Activated CD8-positive, alpha-beta T cell treated with anti-CD3 and anti-CD28 coated beads, Interleukin-2, amount 10 ng/mL, durations not matched to agents 7 days and 5 days (primary cell): ENCODE measurements at regions not wholly inside any gene's neighbourhood (a gene's known extent, or its start where the extent isn't known, plus 50 kb on each side); places are given as distances from the start of the nearest gene placed in this dataset.

ENCODE experiments used
- ATAC-seq: fragments of 150-1000 bp; cut with Tn5 transposase; one replicate; pipeline ENCODE4 v1.10.0; 2021; ENCODE audit warnings: moderate library complexity
- CTCF ChIA-PET: fragments of 350-600 bp; sonication (Branson Sonifier 250); formaldehyde crosslinking; loops from one replicate; lab custom pipeline; 2021; ENCODE audit warnings: antibody characterized with exemption; lab: Charles Lee
- POLR2A ChIA-PET: fragments of 350-600 bp; sonication (Branson Sonifier 250); formaldehyde crosslinking; loops from one replicate; lab custom pipeline; 2021; ENCODE audit warnings: antibody characterized with exemption; lab: Charles Lee
- DNase-seq: peaks from one replicate; pipeline ENCODE4 v3.0.0-alpha.2; 2020
- H3K27ac Mint-ChIP-seq: one replicate; pipeline ENCODE4 v1.8.0; 2021; ENCODE audit warnings: mild to moderate bottlenecking, mixed read lengths
- H3K27me3 Mint-ChIP-seq: one replicate; pipeline ENCODE4 v1.8.0; 2021; ENCODE audit warnings: low read depth, mixed read lengths
- H3K36me3 Mint-ChIP-seq: one replicate; pipeline ENCODE4 v1.8.0; 2021; ENCODE audit warnings: low read depth, mixed read lengths
- H3K4me1 Mint-ChIP-seq: one replicate; pipeline ENCODE4 v1.8.0; 2021; ENCODE audit warnings: low read depth, mixed read lengths
- H3K4me3 Mint-ChIP-seq: one replicate; pipeline ENCODE4 v1.8.0; 2021; ENCODE audit warnings: mild to moderate bottlenecking, mixed read lengths
- H3K9me3 Mint-ChIP-seq: one replicate; pipeline ENCODE4 v1.8.0; 2022; ENCODE audit warnings: mixed read lengths; ENCODE audit not compliant: insufficient read depth

DNA sequence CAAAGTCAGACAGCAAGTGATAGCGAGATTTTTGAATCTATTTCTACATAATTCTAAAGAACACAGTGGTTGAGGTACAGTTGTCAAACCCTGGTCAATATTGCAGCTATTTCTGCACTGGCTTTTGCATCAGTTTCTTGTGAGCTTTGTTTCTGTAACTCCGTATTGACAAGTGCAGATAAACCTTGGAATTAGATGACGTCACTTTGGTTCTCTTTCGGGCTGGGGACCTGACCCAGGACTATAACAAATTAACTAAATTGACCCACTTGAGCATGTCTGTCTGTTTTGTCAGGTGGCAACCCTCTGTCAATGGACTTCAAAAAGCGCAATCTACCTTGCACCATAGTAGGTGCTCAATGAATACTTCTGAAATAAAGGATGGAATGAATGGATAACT lies 418.4 kb upstream of the SGCD start:
- H3K4me3 Mint-ChIP-seq, result no peak overlapping the region
- peaks cover 3% of the 10 kb centered on the region for H3K27me3 Mint-ChIP-seq
- H3K36me3 Mint-ChIP-seq, result no peaks in the 10 kb centered on the region
- no peak for DNase-seq
- no peak overlapping the region for H3K27ac Mint-ChIP-seq
- H3K4me1 Mint-ChIP-seq, result no peaks in the 10 kb centered on the region
- ChIA-PET POLR2A (no interaction called here), CTCF (no interaction called here)
- no peaks in the 10 kb centered on the region for H3K9me3 Mint-ChIP-seq
- no peak for ATAC-seq

DNA sequence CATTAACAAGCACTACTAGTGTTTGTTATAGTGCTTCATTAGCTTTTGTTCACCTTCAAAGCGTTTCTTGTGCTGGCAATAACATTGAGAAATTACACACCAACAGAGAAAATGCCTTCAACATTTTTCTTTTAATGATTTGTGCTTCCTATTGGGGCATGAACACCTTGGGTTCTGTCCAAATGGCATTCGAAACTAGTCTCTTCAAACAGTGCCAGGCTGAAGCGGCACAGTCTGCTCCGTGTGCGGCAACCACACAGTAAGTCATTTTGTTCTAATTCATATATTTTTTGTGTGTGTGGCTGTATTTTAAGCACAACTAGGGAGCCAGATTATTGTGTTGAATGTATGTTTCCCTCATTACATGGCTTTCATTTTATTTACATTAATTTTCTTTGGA lies 414.7 kb upstream of the SGCD start:
- Mint-ChIP-seq H3K36me3 (no peaks in the 10 kb centered on the region), H3K9me3 (no peaks in the 10 kb centered on the region), H3K27ac (no peak overlapping the region), H3K4me3 (no peak overlapping the region), H3K27me3 (peaks cover 3% of the 10 kb centered on the region), H3K4me1 (no peaks in the 10 kb centered on the region)
- CTCF ChIA-PET, result no interaction called here
- DNase-seq, result no peak
- POLR2A ChIA-PET, result no interaction called here
- ATAC-seq, result no peak

DNA sequence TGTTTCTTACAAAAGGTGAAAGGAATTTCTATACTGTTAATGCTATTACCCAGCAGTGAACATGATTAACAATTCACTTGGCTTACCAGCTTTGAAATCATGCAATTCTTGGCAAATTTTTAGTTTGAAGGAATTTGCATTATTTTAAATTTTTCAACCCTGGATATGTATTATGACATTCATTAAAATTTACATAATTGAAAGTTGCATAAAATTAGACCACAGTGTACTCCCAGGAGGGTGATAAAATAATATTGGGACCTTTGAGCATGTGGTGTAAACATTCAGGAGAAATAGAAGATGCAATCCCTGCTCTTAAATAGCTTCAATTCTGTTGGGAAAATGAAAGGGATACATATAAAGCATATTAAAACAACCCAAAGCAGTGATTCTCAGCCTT lies 412.2 kb upstream of the SGCD start:
- H3K9me3 Mint-ChIP-seq, result no peaks in the 10 kb centered on the region
- DNase-seq (no peak), ATAC-seq (no peak)
- H3K4me1 Mint-ChIP-seq, result no peaks in the 10 kb centered on the region
- no peak overlapping the region for H3K27ac Mint-ChIP-seq
- H3K36me3 Mint-ChIP-seq, result no peaks in the 10 kb centered on the region
- ChIA-PET CTCF (no interaction called here), POLR2A (no interaction called here)
- no peak overlapping the region for H3K4me3 Mint-ChIP-seq
- peaks cover 3% of the 10 kb centered on the region for H3K27me3 Mint-ChIP-seq

DNA sequence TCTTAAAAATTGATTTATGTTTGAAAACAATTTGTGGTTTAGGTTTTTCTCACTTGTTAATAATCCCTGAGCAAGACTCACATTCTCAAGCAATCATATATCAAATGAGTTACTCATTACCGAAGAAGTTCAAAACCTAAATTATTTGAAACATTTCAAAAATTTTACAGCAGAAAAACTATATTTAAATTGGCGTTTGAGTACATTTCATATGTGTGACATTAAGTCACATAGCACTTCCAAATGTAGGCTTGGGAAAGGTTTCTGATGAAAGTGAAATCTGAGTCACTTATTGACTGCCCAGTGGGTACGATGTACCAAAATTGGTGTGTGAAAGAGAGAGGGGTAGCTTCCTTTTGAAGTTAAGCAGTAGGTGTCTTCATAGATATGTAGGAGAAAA lies 411.4 kb upstream of the SGCD start:
- Mint-ChIP-seq H3K36me3 (no peaks in the 10 kb centered on the region), H3K27ac (no peak overlapping the region), H3K4me3 (no peak overlapping the region), H3K27me3 (peaks cover 3% of the 10 kb centered on the region), H3K9me3 (no peaks in the 10 kb centered on the region), H3K4me1 (no peaks in the 10 kb centered on the region)
- ChIA-PET CTCF (no interaction called here), POLR2A (no interaction called here)
- no peak for DNase-seq
- no peak for ATAC-seq

DNA sequence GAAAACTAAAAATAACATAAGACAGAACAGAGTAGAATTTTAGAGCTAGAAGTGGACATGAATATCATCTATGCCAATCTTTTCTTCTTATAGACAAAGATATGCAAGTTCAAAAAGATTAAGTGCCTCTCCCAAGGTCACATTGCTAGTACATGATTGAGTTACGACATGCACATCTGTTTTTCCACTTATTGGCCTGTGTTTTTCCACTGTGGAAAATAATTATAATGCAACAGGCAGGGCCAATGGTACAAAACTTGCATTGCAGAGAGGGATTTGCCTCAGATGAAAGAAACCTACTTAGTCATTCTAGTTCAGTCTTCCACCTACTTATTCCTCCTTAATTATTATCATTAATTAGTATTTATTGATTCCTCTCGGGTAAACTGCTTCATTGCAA lies 407.8 kb upstream of the SGCD start:
- H3K27me3 Mint-ChIP-seq, result no peaks in the 10 kb centered on the region
- ATAC-seq (no peak), DNase-seq (no peak)
- H3K9me3 Mint-ChIP-seq, result no peaks in the 10 kb centered on the region
- ChIA-PET CTCF (no interaction called here), POLR2A (interaction anchor here (0.7 kb wide), 1 partner anchor 1138 kb away, joined by 3 read pairs; no protein-coding TSS in a partner anchor)
- H3K4me3 Mint-ChIP-seq, result no peak overlapping the region
- H3K4me1 Mint-ChIP-seq, result no peaks in the 10 kb centered on the region
- no peak overlapping the region for H3K27ac Mint-ChIP-seq
- H3K36me3 Mint-ChIP-seq, result no peaks in the 10 kb centered on the region

DNA sequence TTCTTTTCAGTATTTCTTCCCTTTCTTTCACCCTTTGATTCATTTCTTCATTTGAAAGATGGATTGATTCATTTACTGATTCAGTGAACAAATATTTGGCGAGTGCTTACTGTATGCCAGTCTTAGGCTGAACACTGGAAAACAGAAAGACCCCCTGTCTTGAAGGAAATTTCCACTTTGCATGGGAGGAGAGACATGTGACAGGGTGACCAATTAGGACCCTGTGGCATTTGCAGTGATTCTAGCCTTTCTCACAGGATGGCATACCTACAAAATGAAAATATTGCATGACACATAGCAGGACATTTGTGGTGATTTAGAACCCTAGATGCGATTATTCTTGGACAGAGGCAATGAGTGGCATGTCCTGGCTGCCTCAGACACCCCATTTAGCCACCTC lies 407.2 kb upstream of the SGCD start:
- Mint-ChIP-seq H3K27me3 (no peaks in the 10 kb centered on the region), H3K4me1 (no peaks in the 10 kb centered on the region), H3K9me3 (no peaks in the 10 kb centered on the region), H3K4me3 (no peak overlapping the region), H3K36me3 (no peaks in the 10 kb centered on the region), H3K27ac (no peak overlapping the region)
- DNase-seq (no peak), ATAC-seq (no peak)
- ChIA-PET CTCF (no interaction called here), POLR2A (no interaction called here)

DNA sequence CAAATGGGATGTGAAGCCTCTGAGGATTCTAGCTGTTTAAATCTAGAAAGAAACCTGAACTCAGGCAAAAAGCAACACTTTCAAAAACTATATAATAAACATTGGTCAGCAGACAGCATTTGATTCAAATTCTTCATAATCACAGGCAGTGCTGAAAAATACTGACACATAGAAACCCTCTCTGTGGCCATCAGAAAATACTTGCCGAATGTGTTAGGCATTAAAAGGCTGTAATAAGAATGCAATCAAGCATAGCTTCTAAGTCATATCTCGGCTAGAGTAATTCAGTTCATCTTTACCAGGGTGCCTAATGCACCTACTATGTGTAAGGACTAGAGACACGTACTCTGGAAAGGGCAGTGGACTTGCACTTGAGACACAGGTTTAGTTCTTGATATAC lies 405.3 kb upstream of the SGCD start:
- no peaks in the 10 kb centered on the region for H3K36me3 Mint-ChIP-seq
- no peaks in the 10 kb centered on the region for H3K4me1 Mint-ChIP-seq
- no peak overlapping the region for H3K27ac Mint-ChIP-seq
- ATAC-seq, result no peak
- no peak for DNase-seq
- no peaks in the 10 kb centered on the region for H3K27me3 Mint-ChIP-seq
- no peak overlapping the region for H3K4me3 Mint-ChIP-seq
- CTCF ChIA-PET, result no interaction called here
- POLR2A ChIA-PET, result no interaction called here
- no peaks in the 10 kb centered on the region for H3K9me3 Mint-ChIP-seq

DNA sequence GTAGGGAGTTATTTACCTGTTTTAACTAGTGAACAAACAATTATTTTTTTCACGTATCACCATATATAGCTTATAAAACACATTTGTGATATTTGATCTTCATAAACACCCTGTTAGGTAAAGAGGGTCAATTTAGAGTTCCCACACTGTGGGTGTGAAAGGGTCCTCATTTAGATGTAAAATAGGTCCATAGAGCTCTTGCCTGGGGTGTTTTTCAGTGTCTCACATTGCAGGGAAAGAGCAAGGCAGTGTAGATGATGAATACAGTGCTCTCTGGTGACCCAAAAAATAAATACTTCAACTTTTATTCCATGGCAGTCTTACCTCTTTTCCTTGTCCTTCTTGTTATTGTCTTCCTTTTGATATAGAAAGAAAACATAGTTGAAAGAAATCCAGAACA lies 403.2 kb upstream of the SGCD start:
- no peak overlapping the region for H3K4me3 Mint-ChIP-seq
- H3K9me3 Mint-ChIP-seq, result no peaks in the 10 kb centered on the region
- H3K4me1 Mint-ChIP-seq, result no peaks in the 10 kb centered on the region
- ATAC-seq, result no peak
- no peak overlapping the region for H3K27ac Mint-ChIP-seq
- POLR2A ChIA-PET, result no interaction called here
- no peaks in the 10 kb centered on the region for H3K36me3 Mint-ChIP-seq
- CTCF ChIA-PET, result no interaction called here
- H3K27me3 Mint-ChIP-seq, result no peaks in the 10 kb centered on the region
- no peak for DNase-seq

DNA sequence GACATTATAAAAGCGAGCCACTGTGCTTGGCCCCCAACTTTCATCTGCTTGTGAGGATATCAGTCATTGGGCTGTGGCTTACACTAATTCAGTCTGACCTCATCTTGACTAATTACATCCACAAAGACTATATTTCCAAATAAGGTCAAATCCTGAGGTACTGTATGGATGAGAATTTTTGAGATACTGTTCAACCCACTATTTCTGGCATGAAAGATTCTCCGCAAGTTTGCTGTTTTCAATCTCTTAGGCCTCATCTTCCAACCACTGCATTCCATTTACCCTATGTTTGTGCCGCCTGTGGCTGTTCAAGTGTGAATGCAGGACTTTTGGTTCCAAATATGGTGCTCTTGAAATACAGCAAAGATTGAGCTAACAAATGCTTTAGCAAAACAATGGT lies 400.9 kb upstream of the SGCD start:
- H3K9me3 Mint-ChIP-seq, result no peaks in the 10 kb centered on the region
- no peaks in the 10 kb centered on the region for H3K27me3 Mint-ChIP-seq
- DNase-seq (no peak), ATAC-seq (no peak)
- no peak overlapping the region for H3K27ac Mint-ChIP-seq
- POLR2A ChIA-PET, result no interaction called here
- CTCF ChIA-PET, result no interaction called here
- no peak overlapping the region for H3K4me3 Mint-ChIP-seq
- H3K4me1 Mint-ChIP-seq, result no peaks in the 10 kb centered on the region
- H3K36me3 Mint-ChIP-seq, result no peaks in the 10 kb centered on the region

DNA sequence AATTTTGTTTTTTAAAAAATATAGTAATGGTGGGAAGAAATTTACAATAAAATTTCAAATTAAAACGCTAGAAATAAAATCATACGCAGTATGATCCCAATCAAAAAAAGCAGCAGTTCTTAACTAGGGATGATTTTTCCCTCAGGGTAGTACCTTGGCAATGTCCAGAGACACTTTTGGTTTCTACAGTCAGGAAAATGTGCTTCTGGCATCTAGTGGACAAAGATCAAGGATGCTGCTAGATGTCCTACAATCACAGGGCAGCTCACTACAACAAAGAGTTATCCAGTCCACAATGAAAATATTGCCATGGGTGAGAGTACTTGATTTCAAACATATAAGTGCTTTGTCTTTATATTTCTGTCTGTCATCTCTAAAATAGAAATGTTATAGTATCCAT lies 400.2 kb upstream of the SGCD start:
- DNase-seq, result no peak
- POLR2A ChIA-PET, result no interaction called here
- Mint-ChIP-seq H3K9me3 (no peaks in the 10 kb centered on the region), H3K27me3 (no peaks in the 10 kb centered on the region), H3K4me3 (no peak overlapping the region), H3K4me1 (no peaks in the 10 kb centered on the region), H3K36me3 (no peaks in the 10 kb centered on the region), H3K27ac (no peak overlapping the region)
- ATAC-seq, result no peak
- CTCF ChIA-PET, result no interaction called here

DNA sequence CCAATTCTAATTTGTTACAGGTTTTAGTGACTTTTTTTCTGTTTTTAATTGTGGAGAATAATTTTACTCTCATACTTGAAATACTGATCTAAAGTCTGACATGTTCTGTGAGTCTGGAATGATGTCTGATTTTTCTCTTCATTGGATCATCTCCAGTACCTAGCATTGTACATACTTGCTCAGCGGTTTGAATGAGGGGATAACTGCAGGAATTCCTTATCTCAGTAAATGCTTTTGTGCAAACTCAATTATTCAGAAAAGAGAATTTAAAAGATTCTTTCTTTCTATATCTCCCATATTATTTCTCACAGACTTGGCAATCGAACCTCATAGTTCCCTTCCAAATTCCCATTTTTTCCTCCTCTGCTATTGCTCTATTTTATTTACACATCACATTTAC lies 397.9 kb upstream of the SGCD start:
- Mint-ChIP-seq H3K9me3 (no peaks in the 10 kb centered on the region), H3K27me3 (no peaks in the 10 kb centered on the region), H3K4me1 (no peaks in the 10 kb centered on the region), H3K27ac (no peak overlapping the region), H3K4me3 (no peak overlapping the region), H3K36me3 (no peaks in the 10 kb centered on the region)
- ChIA-PET POLR2A (no interaction called here), CTCF (no interaction called here)
- no peak for DNase-seq
- no peak for ATAC-seq

DNA sequence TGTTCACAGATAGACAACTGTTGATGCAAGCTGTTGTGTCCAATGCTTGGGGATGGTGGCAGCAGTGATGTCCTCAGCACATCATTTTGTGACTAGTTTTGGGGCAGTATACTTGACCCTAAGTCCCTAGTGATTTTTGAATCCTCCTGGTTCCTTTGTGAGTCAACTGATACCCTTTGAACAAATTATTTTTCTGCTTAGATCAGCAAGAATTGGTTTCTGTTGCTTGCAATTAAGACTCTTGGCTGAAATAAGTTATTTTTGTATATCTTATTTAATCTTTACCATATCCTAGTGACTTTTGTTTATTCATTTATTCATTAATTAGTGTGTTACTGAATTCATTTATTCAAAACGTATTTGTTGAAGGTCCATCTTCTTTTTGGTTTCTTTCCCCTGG lies 392.0 kb upstream of the SGCD start:
- Mint-ChIP-seq H3K36me3 (no peaks in the 10 kb centered on the region), H3K27ac (no peak overlapping the region), H3K9me3 (no peaks in the 10 kb centered on the region), H3K27me3 (no peaks in the 10 kb centered on the region), H3K4me3 (no peak overlapping the region), H3K4me1 (no peaks in the 10 kb centered on the region)
- ATAC-seq (no peak), DNase-seq (no peak)
- ChIA-PET POLR2A (no interaction called here), CTCF (interaction anchor here (2.3 kb wide), 1 partner anchor 8 kb away, joined by 6 read pairs; no protein-coding TSS in a partner anchor)

DNA sequence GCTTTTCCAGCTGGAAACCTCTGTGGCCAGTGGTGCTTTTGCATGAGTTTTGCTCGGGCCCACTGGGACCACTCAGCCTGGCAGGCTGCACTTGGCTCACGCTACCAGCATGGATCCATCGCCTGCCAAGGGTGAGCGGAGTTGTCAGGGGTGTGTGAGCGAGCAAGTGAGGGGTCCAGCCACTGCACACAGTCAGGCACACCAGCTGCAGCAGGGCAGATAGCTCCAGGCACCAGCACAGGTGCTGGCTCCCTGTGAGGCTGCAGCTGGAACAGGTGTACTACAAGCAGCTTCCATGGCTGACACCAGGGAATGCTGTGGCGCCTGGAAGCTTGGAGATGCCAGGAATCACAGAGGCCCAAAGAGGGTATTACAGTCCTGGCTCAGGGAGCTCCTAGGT lies 391.2 kb upstream of the SGCD start:
- Mint-ChIP-seq H3K4me1 (no peaks in the 10 kb centered on the region), H3K36me3 (no peaks in the 10 kb centered on the region), H3K4me3 (no peak overlapping the region), H3K27ac (no peak overlapping the region), H3K27me3 (no peaks in the 10 kb centered on the region), H3K9me3 (no peaks in the 10 kb centered on the region)
- DNase-seq, result no peak
- CTCF ChIA-PET, result no interaction called here
- ATAC-seq, result no peak
- POLR2A ChIA-PET, result no interaction called here
